Stomach (tissue), 8 donors: ENCODE measurements at regions not wholly inside any gene's neighbourhood (a gene's known extent, or its start where the extent isn't known, plus 50 kb on each side); places are given as distances from the start of the nearest gene placed in this dataset.

Experiments used
- DNase-seq, 2 donors: peaks; one replicate each; pipeline versions ENCODE4 v3.0.0 to v3.0.0-alpha.2; 2013 to 2019
- H3K27ac ChIP-seq, 5 donors: fragments of 200-600 bp in 4 of 5; sonication (generic) in 4 of 5; one replicate each; pipeline ENCODE4 v1.5.1; 2013 to 2019; ENCODE audit warnings: mild to moderate bottlenecking in 1 of 5, moderate library complexity in 1 of 5
- H3K27me3 ChIP-seq, 3 donors: fragments of 200-600 bp; sonication (generic); one replicate each; pipeline ENCODE4 v1.5.1; 2017 to 2019; ENCODE audit warnings: mixed run types in 1 of 3
- H3K36me3 ChIP-seq, 4 donors: fragments of 200-600 bp; sonication (generic); 1 replicate in 3 of 4; 2 replicates in 1 of 4; pipeline ENCODE4 v1.5.1; 2016 to 2019
- H3K4me1 ChIP-seq, 4 donors: fragments of 200-600 bp; sonication (generic); one replicate each; pipeline ENCODE4 v1.5.1; 2016 to 2019
- H3K4me3 ChIP-seq, 4 donors: fragments of 200-600 bp; sonication (generic) in 3 of 4; one replicate each; pipeline ENCODE4 v1.5.1; 2016 to 2019; ENCODE audit warnings: mild to moderate bottlenecking in 1 of 4
- H3K9me3 ChIP-seq, 4 donors: fragments of 200-600 bp; sonication (generic); one replicate each; pipeline ENCODE4 v1.5.1; 2016 to 2019
- CTCF ChIP-seq, 7 experiments: fragments of 450-650 bp in 4 of 7; fragments of 200-600 bp in 3 of 7; sonication (generic) in 3 of 7; IDR thresholded peaks; one replicate each; pipeline ENCODE4 v1.5.1; 2016 to 2019; ENCODE audit warnings: antibody characterized with exemption in 7 of 7, control low read depth in 2 of 7, mild to moderate bottlenecking in 1 of 7
- EP300 ChIP-seq: sonication (generic); formaldehyde crosslinking; IDR thresholded peaks from one replicate; pipeline ENCODE4 v1.6.1; 2017; ENCODE audit warnings: antibody characterized with exemption
- POLR2A ChIP-seq, 4 donors: fragments of 450-650 bp; IDR thresholded peaks; one replicate each; pipeline ENCODE4 v1.6.1; 2016; ENCODE audit warnings: antibody characterized with exemption in 4 of 4, control low read depth in 2 of 4, mild to moderate bottlenecking in 1 of 4, moderate library complexity in 1 of 4
- POLR2AphosphoS5 ChIP-seq, 3 donors: sonication (generic); formaldehyde crosslinking; IDR thresholded peaks; one replicate each; pipeline ENCODE4 v1.6.1; 2016; ENCODE audit warnings: antibody characterized with exemption in 3 of 3
- WGBS, 5 donors: extraction: QIAGEN DNeasy Blood & Tissue Kit in 3 of 5; methylation state at CpG; one replicate each; pipeline versions ENCODE4 v1.1.5 to v1.1.7; 2013 to 2018; 5-methylcytosine and 5-hydroxymethylcytosine counted together
- intact Hi-C: fragments of 100-400 bp; cut with DNase I; formaldehyde crosslinking; loops from one replicate; pipeline ENCODE4 v1.15.1; 2023; ENCODE audit warnings: low total_unique reads
- donor health status: healthy with polysubstance abuse.
- donor health status: Bipolar disorder and iron deficiency.
- donor health status: healthy.

- no peaks in the 10 kb centered on the region for H3K36me3 ChIP-seq
- DNase-seq, result no peak
- TF ChIP-seq POLR2AphosphoS5 (IDR thresholded peaks at IDR 0.05) (no peak), CTCF (IDR thresholded peaks at IDR 0.05) (no peak), EP300 (no peak), POLR2A (IDR thresholded peaks at IDR 0.05) (no peak)
- 65 to 82% (median 78%) methylated on average over 3 of the region's 3 CpGs for WGBS, 5 donors
- intact Hi-C loops, result no loop called here
- H3K27me3 ChIP-seq, result no peaks in the 10 kb centered on the region
- no peaks in the 10 kb centered on the region for H3K9me3 ChIP-seq
- no peak overlapping the region for H3K27ac ChIP-seq
- no peak overlapping the region for H3K4me3 ChIP-seq
- no peaks in the 10 kb centered on the region for H3K4me1 ChIP-seq
These were observed 1673.6 kb upstream of the MIR17HG start for GRCh38 chr13:89673789-89674311.

GRCh38 chr13:89678466-89679121, 1668.9 kb upstream of the MIR17HG start:
- WGBS, 5 donors, result 56 to 78% (median 67%) methylated on average over 2 of the region's 2 CpGs
- no peaks in the 10 kb centered on the region for H3K4me1 ChIP-seq
- intact Hi-C loops, result no loop called here

GRCh38 chr13:89684896-89685295, 1662.6 kb upstream of the MIR17HG start:
- intact Hi-C loops, result no loop called here
- no peaks in the 10 kb centered on the region for H3K4me1 ChIP-seq
- H3K36me3 ChIP-seq, result no peaks in the 10 kb centered on the region
- no peak overlapping the region for H3K4me3 ChIP-seq
- TF ChIP-seq POLR2A (IDR thresholded peaks at IDR 0.05), result no peak
- TF ChIP-seq EP300, result no peak
- no peak for TF ChIP-seq CTCF (IDR thresholded peaks at IDR 0.05)
- TF ChIP-seq POLR2AphosphoS5 (IDR thresholded peaks at IDR 0.05), result no peak
- no peak overlapping the region for H3K27ac ChIP-seq
- DNase-seq, result no peak
- H3K9me3 ChIP-seq, result no peaks in the 10 kb centered on the region
- no peaks in the 10 kb centered on the region for H3K27me3 ChIP-seq

More at GRCh38 chr13:89678466-89679121, 1668.9 kb upstream of the MIR17HG start:
- Histone ChIP-seq H3K4me3 (no peak overlapping the region), H3K9me3 (no peaks in the 10 kb centered on the region), H3K27me3 (no peaks in the 10 kb centered on the region), H3K27ac (no peak overlapping the region), H3K36me3 (no peaks in the 10 kb centered on the region)
- DNase-seq, result no peak
- no peak for TF ChIP-seq POLR2A (IDR thresholded peaks at IDR 0.05)
- no peak for TF ChIP-seq POLR2AphosphoS5 (IDR thresholded peaks at IDR 0.05)

GRCh38 chr13:89686171-89686570, 1661.3 kb upstream of the MIR17HG start:
- no peak for DNase-seq
- WGBS, 5 donors, result 78 to 85% (median 79%) methylated on average over 5 of the region's 5 CpGs
- Histone ChIP-seq H3K9me3 (no peaks in the 10 kb centered on the region), H3K36me3 (no peaks in the 10 kb centered on the region), H3K27ac (no peak overlapping the region), H3K27me3 (no peaks in the 10 kb centered on the region), H3K4me1 (no peaks in the 10 kb centered on the region), H3K4me3 (no peak overlapping the region)
- no peak for TF ChIP-seq POLR2AphosphoS5 (IDR thresholded peaks at IDR 0.05)
- TF ChIP-seq EP300, result no peak
- TF ChIP-seq POLR2A (IDR thresholded peaks at IDR 0.05), result no peak
- no peak for TF ChIP-seq CTCF (IDR thresholded peaks at IDR 0.05)
- intact Hi-C loops, result no loop called here

GRCh38 chr13:89687066-89687465, 1660.4 kb upstream of the MIR17HG start:
- intact Hi-C loops, result no loop called here
- no peak overlapping the region for H3K4me3 ChIP-seq
- no peaks in the 10 kb centered on the region for H3K9me3 ChIP-seq
- no peaks in the 10 kb centered on the region for H3K4me1 ChIP-seq
- H3K36me3 ChIP-seq, result no peaks in the 10 kb centered on the region
- no peak overlapping the region for H3K27ac ChIP-seq
- no peak for DNase-seq
- TF ChIP-seq POLR2A (IDR thresholded peaks at IDR 0.05), result no peak
- TF ChIP-seq POLR2AphosphoS5 (IDR thresholded peaks at IDR 0.05), result no peak
- TF ChIP-seq EP300, result no peak
- no peak for TF ChIP-seq CTCF (IDR thresholded peaks at IDR 0.05)
- WGBS, 5 donors, result 58 to 81% (median 68%) methylated on average over 5 of the region's 5 CpGs
- no peaks in the 10 kb centered on the region for H3K27me3 ChIP-seq
